GM20000 (cell line): ENCODE measurements at regions not wholly inside any gene's neighbourhood (a gene's known extent, or its start where the extent isn't known, plus 50 kb on each side); places are given as distances from the start of the nearest gene placed in this dataset.

Experiments used
- DNase-seq: peaks from one replicate; pipeline ENCODE4 v3.0.0; 2012; ENCODE audit warnings: low spot score
- CTCF ChIP-seq: IDR thresholded peaks from 2 replicates; pipeline ENCODE4 v1.5.1; 2012; ENCODE audit warnings: mild to moderate bottlenecking, control low read depth; ENCODE audit errors: extremely low read depth, missing control alignments

- DNase-seq = no peak
- no peak for TF ChIP-seq CTCF
These were observed 2023.3 kb downstream of the NCAM2 start for GRCh38 chr21:23021481-23021880.

GRCh38 chr21:23026878-23027277 is 2028.7 kb downstream of the NCAM2 start:
- no peak for TF ChIP-seq CTCF
- DNase-seq = no peak

GRCh38 chr21:23039846-23040245 is 2041.6 kb downstream of the NCAM2 start:
- DNase-seq = no peak
- TF ChIP-seq CTCF = no peak

- DNase-seq = no peak
- no peak for TF ChIP-seq CTCF
These were observed 2047.7 kb downstream of the NCAM2 start for GRCh38 chr21:23045955-23046354.

- TF ChIP-seq CTCF = no peak
- no peak for DNase-seq
These were observed 2069.5 kb downstream of the NCAM2 start for GRCh38 chr21:23067672-23068071.

- no peak for DNase-seq
- TF ChIP-seq CTCF = no peak
These were observed 2085.0 kb downstream of the NCAM2 start for GRCh38 chr21:23083242-23083641.

GRCh38 chr21:23093259-23093658 is 2095.1 kb downstream of the NCAM2 start:
- no peak for TF ChIP-seq CTCF

GRCh38 chr21:23099185-23099584 is 2101.0 kb downstream of the NCAM2 start:
- no peak for DNase-seq
- TF ChIP-seq CTCF = no peak

More at GRCh38 chr21:23093259-23093658, 2095.1 kb downstream of the NCAM2 start:
- DNase-seq = no peak
